Tibial artery (tissue), 4 donors: ENCODE measurements at regions not wholly inside any gene's neighbourhood (a gene's known extent, or its start where the extent isn't known, plus 50 kb on each side); places are given as distances from the start of the nearest gene placed in this dataset.
"Not testable (repeated sequence)": the region's sequence is repeated elsewhere in the genome, so short reads cannot be mapped to it uniquely, and the experiment has no call there.

Experiments used
- DNase-seq, 2 donors: peaks; one replicate each; pipeline ENCODE4 v3.0.0-alpha.2; 2019
- H3K27ac ChIP-seq, 2 donors: fragments of 200-600 bp; sonication (generic) in 1 of 2; 1 replicate in 1 of 2; 2 replicates in 1 of 2; pipeline ENCODE4 v1.5.1; 2018 to 2019; ENCODE audit warnings: mild to moderate bottlenecking in 1 of 2
- H3K27me3 ChIP-seq, 2 donors: fragments of 200-600 bp; sonication (generic) in 1 of 2; one replicate each; pipeline versions ENCODE4 v1.5.1 to v1.6.0; 2016 to 2019
- H3K36me3 ChIP-seq, 3 donors: fragments of 200-600 bp; sonication (generic) in 2 of 3; one replicate each; pipeline ENCODE4 v1.5.1; 2016 to 2019; ENCODE audit warnings: mild to moderate bottlenecking in 2 of 3
- H3K4me1 ChIP-seq, 4 donors: fragments of 200-600 bp; sonication (generic) in 2 of 4; 1 replicate in 3 of 4; 2 replicates in 1 of 4; pipeline ENCODE4 v1.5.1; 2016 to 2019
- H3K4me3 ChIP-seq, 2 donors: fragments of 200-600 bp; sonication (generic) in 1 of 2; 1 replicate in 1 of 2; 2 replicates in 1 of 2; pipeline ENCODE4 v1.5.1; 2018 to 2019; ENCODE audit warnings: mild to moderate bottlenecking in 2 of 2
- H3K9me3 ChIP-seq, 3 donors: fragments of 200-600 bp; sonication (generic) in 1 of 3; one replicate each; pipeline ENCODE4 v1.5.1; 2016 to 2019
- CTCF ChIP-seq, 2 experiments: fragments of 200-600 bp in 1 of 2; fragments of 450-650 bp in 1 of 2; IDR thresholded peaks; one replicate each; pipeline ENCODE4 v1.5.1; 2017 to 2019; ENCODE audit warnings: antibody characterized with exemption in 2 of 2, mild to moderate bottlenecking in 1 of 2, moderate library complexity in 1 of 2
- intact Hi-C: fragments of 100-400 bp; cut with DNase I; formaldehyde crosslinking; loops from one replicate; pipeline ENCODE4 v1.15.0; 2023; ENCODE audit warnings: low total_unique reads

GRCh38 chr14:34157651-34158050, 206.8 kb upstream of the EGLN3 start:
- no peaks in the 10 kb centered on the region for H3K36me3 ChIP-seq
- no peak overlapping the region for H3K27ac ChIP-seq
- no peaks in the 10 kb centered on the region for H3K9me3 ChIP-seq
- H3K4me3 ChIP-seq = no peak overlapping the region
- intact Hi-C loops = no loop called here
- no peak for TF ChIP-seq CTCF (IDR thresholded peaks at IDR 0.05)
- no peak for DNase-seq
- H3K27me3 ChIP-seq = no peaks in the 10 kb centered on the region
- no peaks in the 10 kb centered on the region for H3K4me1 ChIP-seq

- no peak for TF ChIP-seq CTCF (IDR thresholded peaks at IDR 0.05)
- no peak overlapping the region for H3K27ac ChIP-seq
Observed at GRCh38 chr14:34147461-34147860, 196.6 kb upstream of the EGLN3 start.

GRCh38 chr14:34140127-34140526, 189.3 kb upstream of the EGLN3 start:
- intact Hi-C loops, DNase-seq: not testable (repeated sequence)

More at GRCh38 chr14:34147461-34147860, 196.6 kb upstream of the EGLN3 start:
- no peaks in the 10 kb centered on the region for H3K36me3 ChIP-seq
- DNase-seq = no peak
- H3K4me1 ChIP-seq = no peaks in the 10 kb centered on the region
- peaks cover 0 to 13% (median 7%) of the 10 kb centered on the region in 3 donors for H3K9me3 ChIP-seq
- intact Hi-C loops = no loop called here
- no peaks in the 10 kb centered on the region for H3K27me3 ChIP-seq
- H3K4me3 ChIP-seq = no peak overlapping the region

GRCh38 chr14:34139160-34140121, 188.6 kb upstream of the EGLN3 start:
- H3K4me3 ChIP-seq, H3K27ac ChIP-seq, intact Hi-C loops, H3K4me1 ChIP-seq, H3K27me3 ChIP-seq, H3K36me3 ChIP-seq: not testable (repeated sequence)
- DNase-seq = peak; percentile 36 to 68
- H3K9me3 ChIP-seq = peaks cover 0 to 26% (median 8%) of the 10 kb centered on the region in 3 donors

More at GRCh38 chr14:34140127-34140526, 189.3 kb upstream of the EGLN3 start:
- not testable (repeated sequence) for H3K27me3 ChIP-seq, H3K4me1 ChIP-seq, H3K4me3 ChIP-seq, H3K27ac ChIP-seq, H3K36me3 ChIP-seq
- peaks cover 0 to 27% (median 10%) of the 10 kb centered on the region in 3 donors for H3K9me3 ChIP-seq

GRCh38 chr14:34138175-34138574, 187.3 kb upstream of the EGLN3 start:
- intact Hi-C loops = no loop called here
- DNase-seq = no peak
- no peak for TF ChIP-seq CTCF (IDR thresholded peaks at IDR 0.05)

GRCh38 chr14:34137001-34137745, 186.3 kb upstream of the EGLN3 start:
- TF ChIP-seq CTCF (IDR thresholded peaks at IDR 0.05) = no peak
- Histone ChIP-seq H3K27ac (no peak overlapping the region), H3K36me3 (no peaks in the 10 kb centered on the region), H3K4me3 (no peak overlapping the region), H3K27me3 (no peaks in the 10 kb centered on the region), H3K9me3 (peaks cover 0 to 11% (median under 1%) of the 10 kb centered on the region in 3 donors), H3K4me1 (peaks cover 0 to 9% (median 4%) of the 10 kb centered on the region in 4 donors)
- intact Hi-C loops = no loop called here
- peak in 1 of 2 donors; percentile 32 for DNase-seq

More at GRCh38 chr14:34138175-34138574, 187.3 kb upstream of the EGLN3 start:
- Histone ChIP-seq H3K4me3 (no peak overlapping the region), H3K27ac (no peak overlapping the region), H3K4me1 (peaks cover 0 to 9% (median 4%) of the 10 kb centered on the region in 4 donors), H3K9me3 (peaks cover 0 to 17% (median 7%) of the 10 kb centered on the region in 3 donors), H3K36me3 (no peaks in the 10 kb centered on the region), H3K27me3 (no peaks in the 10 kb centered on the region)
